Nucleus accumbens (tissue), 56 donors: ENCODE measurements at regions not wholly inside any gene's neighbourhood (a gene's known extent, or its start where the extent isn't known, plus 50 kb on each side); places are given as distances from the start of the nearest gene placed in this dataset.
"Not testable (repeated sequence)": the region's sequence is repeated elsewhere in the genome, so short reads cannot be mapped to it uniquely, and the experiment has no call there.

ENCODE experiments used
- DNase-seq, 56 donors: peaks; one replicate each; lab custom pipeline; 2025; lab: John Stamatoyannopoulos, UW

DNA sequence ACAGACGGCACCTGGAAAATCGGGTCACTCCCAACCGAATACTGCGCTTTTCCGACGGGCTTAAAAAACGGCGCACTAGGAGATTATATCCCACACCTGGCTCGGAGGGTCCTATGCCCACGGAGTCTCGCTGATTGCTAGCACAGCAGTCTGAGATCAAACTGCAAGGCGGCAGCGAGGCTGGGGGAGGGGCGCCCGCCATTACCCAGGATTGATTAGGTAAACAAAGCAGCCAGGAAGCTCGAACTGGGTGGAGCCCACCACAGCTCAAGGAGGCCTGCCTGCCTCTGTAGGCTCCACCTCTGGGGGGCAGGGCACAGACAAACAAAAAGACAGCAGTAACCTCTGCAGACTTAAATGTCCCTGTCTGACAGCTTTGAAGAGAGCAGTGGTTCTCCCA is 64.5 kb downstream of the SLC30A10 start:
- not testable (repeated sequence) for DNase-seq

DNA sequence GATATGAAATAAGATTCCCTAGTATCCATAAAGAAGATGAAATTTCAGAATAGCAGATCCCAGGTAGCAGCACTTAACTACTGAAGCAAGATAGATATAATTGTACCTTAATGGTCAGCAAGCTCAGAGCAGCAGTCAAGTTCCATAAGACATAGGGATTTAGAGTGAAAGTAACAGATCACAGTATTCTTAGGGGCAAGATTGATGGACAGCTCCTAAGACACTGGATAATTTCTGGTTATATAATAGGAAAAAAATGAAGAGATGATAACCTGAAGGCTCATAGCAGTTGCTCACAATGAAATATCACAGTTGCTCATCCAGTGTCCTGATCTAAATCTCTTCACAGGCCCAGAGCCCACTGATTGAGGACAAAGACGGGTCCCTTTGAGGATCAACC is 66.0 kb downstream of the SLC30A10 start:
- no peak for DNase-seq

DNA sequence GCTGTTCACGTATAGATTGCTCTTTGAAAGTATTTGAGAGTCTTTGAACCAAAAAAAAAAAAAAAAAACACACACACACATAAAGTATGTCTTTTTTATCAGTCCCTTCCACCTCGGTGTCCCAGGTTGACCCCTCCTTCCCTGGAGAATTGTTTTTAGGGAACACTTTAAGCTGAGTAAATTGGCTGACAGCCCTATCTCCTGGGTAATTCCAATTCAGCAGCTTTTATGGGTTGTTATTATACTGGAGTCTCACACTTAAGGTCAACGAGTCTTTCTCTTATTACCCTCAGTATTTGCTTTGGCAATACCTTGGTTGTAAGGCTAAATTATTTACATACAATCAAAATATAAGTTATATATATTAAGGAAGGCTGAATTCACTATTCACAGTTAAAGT is 69.4 kb downstream of the SLC30A10 start:
- no peak for DNase-seq

DNA sequence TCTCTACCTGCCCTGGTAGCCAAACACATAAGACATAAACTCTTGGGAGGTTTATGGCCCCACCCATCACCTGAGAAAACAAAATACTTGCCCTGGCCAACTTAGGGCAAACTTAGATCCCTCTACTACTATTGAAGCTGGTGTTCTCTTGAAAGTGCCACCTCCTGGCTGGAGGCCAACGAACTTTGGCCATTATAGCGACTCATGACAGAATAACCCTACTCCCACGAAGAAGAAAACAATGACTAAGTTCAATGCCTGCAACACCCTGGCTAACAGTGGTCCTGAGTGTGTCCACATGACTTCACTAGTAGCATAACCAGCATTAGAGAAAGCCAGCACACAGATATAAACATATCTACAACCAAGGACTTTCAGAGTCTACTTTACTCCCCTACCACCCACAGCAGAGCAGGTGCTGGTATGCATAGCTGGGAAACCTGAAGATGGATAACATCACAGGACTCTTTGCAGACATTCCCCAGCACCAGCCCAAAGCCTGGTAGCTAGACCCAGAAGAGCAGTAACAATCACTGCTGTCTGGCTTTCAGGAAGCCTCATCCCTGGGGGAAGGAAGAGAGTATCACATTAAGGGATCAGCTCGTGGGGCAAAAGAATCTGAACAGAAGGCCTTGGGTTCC is 81.0 kb downstream of the SLC30A10 start:
- no peak for DNase-seq

DNA sequence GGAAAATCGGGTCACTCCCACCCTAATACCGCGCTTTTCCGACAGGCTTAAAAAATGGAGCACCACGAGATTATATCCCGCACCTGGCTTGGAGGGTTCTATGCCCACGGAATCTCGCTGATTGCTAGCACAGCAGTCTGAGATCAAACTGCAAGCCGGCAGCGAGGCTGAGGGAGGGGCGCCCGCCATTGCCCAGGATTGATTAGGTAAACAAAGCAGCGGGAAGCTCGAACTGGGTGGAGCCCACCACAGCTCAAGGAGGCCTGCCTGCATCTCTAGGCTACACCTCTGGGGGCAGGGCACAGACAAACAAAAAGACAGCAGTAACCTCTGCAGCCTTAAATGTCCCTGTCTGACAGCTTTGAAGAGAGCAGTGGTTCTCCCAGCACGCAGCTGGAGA is 88.8 kb downstream of the SLC30A10 start:
- DNase-seq: not testable (repeated sequence)

DNA sequence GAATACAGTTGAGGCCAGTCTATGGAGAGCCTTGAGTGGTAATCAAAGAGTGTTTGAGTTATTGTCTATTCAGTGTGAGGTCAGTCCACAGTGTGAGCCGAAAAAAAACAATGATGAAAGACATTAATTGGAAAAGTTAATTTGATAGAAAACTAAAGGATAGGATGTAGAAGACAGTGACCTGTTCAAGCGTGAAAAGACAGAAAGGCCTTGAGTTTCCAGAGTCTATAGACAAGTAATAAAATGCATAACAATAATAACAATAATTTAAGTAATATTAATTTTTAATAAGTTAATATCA is 90.4 kb downstream of the SLC30A10 start:
- DNase-seq: no peak

GRCh38 chr1:219837274-219837993 is 90.9 kb downstream of the SLC30A10 start:
- peak in 4 of 56 donors; percentile 3 to 30 (median 8) for DNase-seq

GRCh38 chr1:219834314-219834917 is 93.9 kb downstream of the SLC30A10 start:
- no peak for DNase-seq

DNA sequence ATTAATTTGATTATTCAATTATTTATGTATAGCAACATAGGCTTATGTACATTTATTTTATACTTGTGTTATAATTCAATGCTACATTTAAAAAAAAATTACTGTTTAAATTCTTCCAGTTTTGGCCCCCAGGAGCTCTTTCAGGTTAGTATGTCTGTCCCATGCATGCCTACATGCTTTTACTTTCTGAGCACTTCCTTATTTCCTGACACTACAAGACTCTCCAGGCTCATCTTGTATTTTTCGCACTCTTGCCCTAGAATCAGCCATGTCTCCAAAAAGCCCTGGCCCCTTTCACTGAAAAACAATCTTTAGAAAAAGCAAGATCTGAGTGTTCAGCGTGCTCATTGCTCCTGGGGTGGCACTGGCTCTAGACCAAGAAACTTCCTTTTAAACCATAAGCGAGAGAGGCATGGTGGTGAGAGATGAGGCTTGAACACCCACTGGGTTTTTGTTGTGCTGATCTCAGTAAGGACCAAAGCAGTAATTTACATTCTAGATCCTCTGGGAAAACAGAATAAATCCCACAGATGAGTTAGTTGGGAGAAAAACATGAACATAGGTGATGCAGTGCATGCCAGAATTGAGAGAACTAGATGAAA is 95.0 kb downstream of the SLC30A10 start:
- peak in 3 of 56 donors; percentile 7 to 11 (median 9) for DNase-seq

GRCh38 chr1:219826290-219826689 is 102.1 kb downstream of the SLC30A10 start:
- DNase-seq: no peak

GRCh38 chr1:219825355-219825754 is 103.0 kb downstream of the SLC30A10 start:
- DNase-seq: no peak

DNA sequence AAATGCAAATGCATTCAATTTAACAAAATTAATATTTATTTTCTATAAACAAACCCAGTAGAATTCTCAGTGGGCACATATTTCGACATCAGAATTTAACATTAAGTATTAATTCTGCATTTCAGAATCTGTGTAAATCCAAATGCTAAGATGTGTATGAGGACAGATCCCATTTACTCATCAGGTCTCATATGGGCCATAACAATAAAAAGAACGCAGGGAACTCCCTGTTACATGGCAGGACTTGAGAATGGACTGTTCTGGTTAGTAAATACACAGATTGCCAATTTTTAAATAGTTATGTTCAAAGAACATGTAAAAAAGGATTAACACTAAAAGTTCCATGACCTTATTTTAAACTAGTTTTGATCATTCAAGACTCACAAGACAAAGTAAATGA is 104.0 kb downstream of the SLC30A10 start:
- no peak for DNase-seq

- DNase-seq: no peak
These were observed 107.8 kb downstream of the SLC30A10 start for GRCh38 chr1:219820551-219820950.

DNA sequence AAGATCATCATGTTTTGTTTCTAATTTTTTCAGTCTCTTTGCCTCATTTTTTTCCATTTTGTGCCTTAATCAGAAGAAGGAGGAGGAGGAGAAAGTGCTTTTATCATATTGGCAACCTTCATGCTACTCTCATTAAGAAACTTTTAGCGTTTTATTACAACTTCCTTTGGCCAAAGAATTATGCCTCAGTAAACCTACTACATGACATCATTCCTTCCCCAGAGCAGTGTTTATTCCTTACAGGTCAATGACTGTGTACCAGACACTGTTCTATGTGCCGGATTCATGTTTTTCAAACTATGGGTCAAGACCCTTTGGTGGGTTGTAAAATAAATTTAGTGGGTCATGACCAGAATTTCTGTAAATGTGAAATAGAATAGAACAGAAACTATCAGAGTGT is 110.4 kb downstream of the SLC30A10 start:
- DNase-seq: no peak

GRCh38 chr1:219813294-219813693 is 115.1 kb downstream of the SLC30A10 start:
- DNase-seq: no peak

GRCh38 chr1:219812491-219813203 is 115.7 kb downstream of the SLC30A10 start:
- peak in 49 of 56 donors; percentile 4 to 73 (median 34) for DNase-seq

DNA sequence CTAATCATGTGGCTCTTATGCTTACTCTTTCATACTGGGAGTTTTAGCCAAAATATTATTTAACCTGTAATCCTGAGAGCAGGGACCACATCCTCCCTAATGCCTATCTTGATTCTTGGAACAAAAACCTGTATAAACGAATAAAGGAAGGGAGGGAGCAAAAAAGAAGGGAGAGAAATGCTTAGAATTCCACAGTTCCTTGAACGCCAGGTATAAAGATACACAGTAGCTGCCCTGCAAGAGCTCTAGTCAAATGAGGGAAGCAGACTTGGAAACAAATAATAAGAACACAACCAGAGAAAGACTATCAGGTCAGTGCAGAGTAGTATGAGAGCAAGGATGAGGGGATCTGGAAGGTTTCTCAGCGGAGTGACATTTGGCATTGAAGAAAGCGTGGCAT is 116.3 kb downstream of the SLC30A10 start:
- DNase-seq: no peak

DNA sequence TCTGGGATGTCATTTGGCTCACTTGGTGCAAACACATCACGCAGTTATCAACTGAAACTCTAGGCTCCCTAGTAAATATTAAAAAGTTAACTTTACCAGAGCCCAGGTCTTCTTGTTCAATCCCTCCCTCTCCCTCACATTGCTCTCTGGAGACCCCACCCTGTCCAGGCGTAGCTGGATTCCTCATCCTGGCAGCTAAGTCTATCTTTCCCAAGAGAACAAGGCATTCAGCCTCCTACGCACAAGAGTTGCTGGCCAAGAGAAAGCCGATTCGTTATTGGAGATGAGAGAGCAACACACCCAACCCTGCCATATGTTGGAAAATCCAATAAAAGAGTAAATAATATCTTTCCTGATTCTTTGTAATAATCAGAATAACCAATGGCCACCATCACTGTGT is 117.9 kb downstream of the SLC30A10 start:
- DNase-seq: no peak

DNA sequence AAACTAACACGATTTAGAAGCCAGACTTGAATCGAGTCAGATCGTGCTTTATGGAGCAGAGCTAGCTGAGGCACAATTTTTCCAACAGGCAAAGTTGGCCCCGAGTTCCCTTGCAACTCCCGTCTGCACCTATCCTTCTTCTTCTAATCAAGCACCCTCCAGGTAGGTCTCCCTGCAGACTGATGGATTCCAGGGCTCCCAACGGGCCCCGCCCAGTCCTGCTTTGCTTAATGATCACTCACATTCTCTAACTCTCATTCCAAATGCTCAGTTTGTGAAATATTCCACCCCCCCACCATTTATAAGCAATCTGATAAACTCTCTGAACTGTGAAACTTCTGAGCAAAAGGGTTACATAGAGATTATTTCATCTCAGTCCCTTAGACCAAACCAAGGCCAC is 119.6 kb downstream of the SLC30A10 start:
- DNase-seq: no peak

DNA sequence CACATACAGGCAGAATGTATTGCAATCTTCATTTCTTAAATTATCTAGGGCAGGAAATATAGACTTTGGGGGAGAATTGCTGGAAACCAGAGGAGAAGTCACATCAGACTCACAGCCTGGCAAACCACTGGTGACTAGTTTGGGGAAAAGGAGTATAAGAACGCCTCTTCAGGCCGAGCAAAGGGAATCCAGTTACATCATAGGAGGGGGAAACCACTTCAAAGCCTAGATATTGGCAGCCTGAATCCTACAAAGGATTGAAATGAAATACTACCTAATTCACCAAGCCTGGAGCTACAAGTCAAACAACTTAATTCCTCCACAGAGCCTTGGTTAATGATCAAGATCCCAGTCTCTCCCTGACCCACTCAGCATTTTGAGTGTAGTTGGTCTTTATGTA is 121.7 kb downstream of the SLC30A10 start:
- no peak for DNase-seq

- no peak for DNase-seq
These were observed 122.3 kb downstream of the SLC30A10 start for GRCh38 chr1:219806020-219806419.
